OCI-LY1 (cell line): ENCODE measurements at regions not wholly inside any gene's neighbourhood (a gene's known extent, or its start where the extent isn't known, plus 50 kb on each side); places are given as distances from the start of the nearest gene placed in this dataset.

Experiments used
- H2AFZ ChIP-seq: fragments of 200-600 bp; sonication (generic), shearing (Covaris generic); 2 replicates; pipeline ENCODE4 v1.6.0; 2014; ENCODE audit warnings: antibody characterized with exemption, mild to moderate bottlenecking, low read length
- H3F3A ChIP-seq: fragments of 200-600 bp; sonication (generic), shearing (Covaris generic); 2 replicates; pipeline ENCODE4 v1.6.0; 2014; ENCODE audit warnings: mild to moderate bottlenecking, antibody characterized with exemption, low read length, moderate library complexity; ENCODE audit not compliant: insufficient read depth
- H3K27ac ChIP-seq: fragments of 200-600 bp; sonication (generic); 2 replicates; pipeline ENCODE4 v1.5.1; 2014; ENCODE audit warnings: low read length, mixed run types, mild to moderate bottlenecking, low read depth; ENCODE audit not compliant: poor library complexity, severe bottlenecking
- H3K27me3 ChIP-seq: fragments of 200-600 bp; sonication (generic); 2 replicates; pipeline ENCODE4 v1.6.0; 2014; ENCODE audit warnings: antibody characterized with exemption, mild to moderate bottlenecking, low read length, moderate library complexity; ENCODE audit not compliant: insufficient read depth
- H3K36me3 ChIP-seq: fragments of 200-600 bp; sonication (generic); 2 replicates; pipeline ENCODE4 v1.6.1; 2014; ENCODE audit warnings: mild to moderate bottlenecking, antibody characterized with exemption, low read length, moderate library complexity, mixed read lengths; ENCODE audit not compliant: insufficient read depth
- H3K4me1 ChIP-seq: fragments of 200-600 bp; sonication (generic); 2 replicates; pipeline ENCODE4 v1.5.1; 2014; ENCODE audit warnings: mild to moderate bottlenecking, low read length, moderate library complexity; ENCODE audit not compliant: insufficient read depth, severe bottlenecking
- H3K4me2 ChIP-seq: fragments of 200-600 bp; sonication (generic), shearing (Covaris generic); 2 replicates; pipeline ENCODE4 v1.6.1; 2014; ENCODE audit warnings: low read length
- H3K4me3 ChIP-seq: fragments of 200-600 bp; sonication (generic); 2 replicates; pipeline ENCODE4 v1.5.1; 2014; ENCODE audit warnings: low read length, low read depth, mild to moderate bottlenecking, mixed read lengths; ENCODE audit not compliant: poor library complexity, severe bottlenecking
- H3K79me2 ChIP-seq: fragments of 200-600 bp; shearing (Covaris generic); 2 replicates; pipeline ENCODE4 v1.6.1; 2016; ENCODE audit warnings: mixed run types, low read length, mixed read lengths; ENCODE audit not compliant: insufficient read depth
- H3K9ac ChIP-seq: fragments of 200-600 bp; sonication (generic), shearing (Covaris generic); 2 replicates; pipeline ENCODE4 v1.6.1; 2014; ENCODE audit warnings: mild to moderate bottlenecking, low read length, mixed read lengths
- H3K9me2 ChIP-seq: fragments of 200-600 bp; sonication (generic), shearing (Covaris generic); 2 replicates; pipeline ENCODE4 v1.6.1; 2014; ENCODE audit warnings: low read depth, mild to moderate bottlenecking, low read length, mixed read lengths
- H3K9me3 ChIP-seq: fragments of 200-600 bp; shearing (Covaris generic); 2 replicates; pipeline ENCODE4 v1.6.1; 2014; ENCODE audit warnings: low read length, mixed read lengths
- H4K20me1 ChIP-seq: fragments of 200-600 bp; sonication (generic), shearing (Covaris generic); 2 replicates; pipeline ENCODE4 v1.6.0; 2016; ENCODE audit warnings: mild to moderate bottlenecking, low read length; ENCODE audit not compliant: insufficient read depth
- EZH2 ChIP-seq: fragments of 200-600 bp; sonication (generic), shearing (Covaris generic); IDR thresholded peaks from 2 replicates; pipeline ENCODE4 v1.8.0; 2017; ENCODE audit warnings: borderline replicate concordance, mixed run types, mild to moderate bottlenecking, antibody characterized with exemption, low read length, moderate library complexity, mixed read lengths
- TF ChIP-seq, protein P1 (sequence below): fragments of 200-600 bp; sonication (generic), shearing (Covaris generic); IDR thresholded peaks from 2 replicates; pipeline ENCODE4 v1.5.1; 2017; ENCODE audit warnings: mild to moderate bottlenecking, antibody characterized with exemption, low read length, moderate library complexity, mixed read lengths

DNA sequence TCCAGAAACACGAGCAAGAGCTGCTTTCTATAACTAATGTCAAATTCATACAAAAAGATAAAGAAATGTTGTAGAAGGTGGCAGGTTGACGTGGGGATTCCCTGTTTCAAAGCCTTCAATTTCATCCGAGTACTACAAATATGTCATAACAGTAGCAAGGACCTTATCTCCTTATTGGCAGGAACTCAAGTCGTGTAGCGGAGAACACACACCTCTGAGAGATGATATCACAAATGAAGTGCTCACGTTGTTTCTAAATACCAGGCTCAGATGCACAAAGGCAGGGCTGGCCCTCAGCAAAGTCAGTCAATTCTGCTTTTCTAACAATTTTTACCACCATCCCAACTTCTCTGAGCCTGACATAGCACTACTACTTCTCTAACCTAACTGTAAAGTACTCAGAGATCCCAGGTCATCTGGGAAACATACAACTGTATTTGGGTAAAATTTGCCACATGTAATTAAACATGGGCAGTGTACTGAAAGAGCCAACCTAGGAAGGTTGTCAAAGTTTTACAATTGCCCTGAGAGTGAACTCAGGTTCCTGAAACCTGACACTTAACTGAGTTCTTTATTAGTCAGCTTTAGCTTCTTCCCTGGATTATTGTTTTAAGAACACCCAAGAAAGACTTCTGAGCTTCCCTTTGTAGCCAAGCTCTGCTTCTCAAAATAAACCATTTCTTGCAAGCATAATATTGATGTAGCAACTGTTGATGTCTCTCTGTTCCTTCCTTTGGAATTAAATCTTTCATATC lies 813.7 kb upstream of the ACVR2A start:
- no peaks in the 10 kb centered on the region for H3F3A ChIP-seq
- no peak overlapping the region for H3K4me2 ChIP-seq
- no peak overlapping the region for H3K9ac ChIP-seq
- no peak overlapping the region for H2AFZ ChIP-seq
- no peaks in the 10 kb centered on the region for H3K9me3 ChIP-seq
- H3K4me3 ChIP-seq: no peak overlapping the region
- H3K9me2 ChIP-seq: no peaks in the 10 kb centered on the region
- H3K4me1 ChIP-seq: no peaks in the 10 kb centered on the region
- H4K20me1 ChIP-seq: no peaks in the 10 kb centered on the region
- H3K27ac ChIP-seq: no peak overlapping the region
- no peaks in the 10 kb centered on the region for H3K36me3 ChIP-seq
- TF ChIP-seq EZH2: no peak
- TF ChIP-seq, protein P1, sequence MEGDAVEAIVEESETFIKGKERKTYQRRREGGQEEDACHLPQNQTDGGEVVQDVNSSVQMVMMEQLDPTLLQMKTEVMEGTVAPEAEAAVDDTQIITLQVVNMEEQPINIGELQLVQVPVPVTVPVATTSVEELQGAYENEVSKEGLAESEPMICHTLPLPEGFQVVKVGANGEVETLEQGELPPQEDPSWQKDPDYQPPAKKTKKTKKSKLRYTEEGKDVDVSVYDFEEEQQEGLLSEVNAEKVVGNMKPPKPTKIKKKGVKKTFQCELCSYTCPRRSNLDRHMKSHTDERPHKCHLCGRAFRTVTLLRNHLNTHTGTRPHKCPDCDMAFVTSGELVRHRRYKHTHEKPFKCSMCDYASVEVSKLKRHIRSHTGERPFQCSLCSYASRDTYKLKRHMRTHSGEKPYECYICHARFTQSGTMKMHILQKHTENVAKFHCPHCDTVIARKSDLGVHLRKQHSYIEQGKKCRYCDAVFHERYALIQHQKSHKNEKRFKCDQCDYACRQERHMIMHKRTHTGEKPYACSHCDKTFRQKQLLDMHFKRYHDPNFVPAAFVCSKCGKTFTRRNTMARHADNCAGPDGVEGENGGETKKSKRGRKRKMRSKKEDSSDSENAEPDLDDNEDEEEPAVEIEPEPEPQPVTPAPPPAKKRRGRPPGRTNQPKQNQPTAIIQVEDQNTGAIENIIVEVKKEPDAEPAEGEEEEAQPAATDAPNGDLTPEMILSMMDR: no peak
- H3K27me3 ChIP-seq: no peaks in the 10 kb centered on the region
- no peaks in the 10 kb centered on the region for H3K79me2 ChIP-seq

DNA sequence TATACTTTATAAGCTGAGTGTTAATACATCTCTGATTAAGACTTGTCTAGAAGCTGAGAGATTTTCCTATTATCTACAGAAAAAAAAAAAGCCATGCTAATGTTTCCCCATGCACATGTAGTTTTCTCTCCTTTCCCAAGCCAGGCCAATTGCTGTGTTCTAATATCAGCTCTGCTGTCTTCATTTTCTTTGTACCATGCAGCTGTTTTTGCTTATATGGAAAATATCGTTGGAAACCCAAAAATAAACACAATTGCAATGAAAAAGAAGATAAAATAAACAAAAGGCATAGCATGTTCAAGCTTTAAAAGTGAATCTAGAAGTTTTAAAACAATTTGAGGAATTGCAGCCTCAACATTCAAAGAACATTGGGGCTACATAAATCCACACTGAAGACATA lies 817.4 kb upstream of the ACVR2A start:
- Histone ChIP-seq H3K9me3 (no peaks in the 10 kb centered on the region), H3K36me3 (no peaks in the 10 kb centered on the region), H3F3A (no peaks in the 10 kb centered on the region), H3K4me2 (no peak overlapping the region), H2AFZ (no peak overlapping the region), H4K20me1 (no peaks in the 10 kb centered on the region), H3K4me3 (no peak overlapping the region), H3K9me2 (no peaks in the 10 kb centered on the region), H3K9ac (no peak overlapping the region), H3K27me3 (no peaks in the 10 kb centered on the region), H3K27ac (no peak overlapping the region), H3K79me2 (no peaks in the 10 kb centered on the region), H3K4me1 (no peaks in the 10 kb centered on the region)
- TF ChIP-seq EZH2: no peak
- TF ChIP-seq, protein P1: no peak

DNA sequence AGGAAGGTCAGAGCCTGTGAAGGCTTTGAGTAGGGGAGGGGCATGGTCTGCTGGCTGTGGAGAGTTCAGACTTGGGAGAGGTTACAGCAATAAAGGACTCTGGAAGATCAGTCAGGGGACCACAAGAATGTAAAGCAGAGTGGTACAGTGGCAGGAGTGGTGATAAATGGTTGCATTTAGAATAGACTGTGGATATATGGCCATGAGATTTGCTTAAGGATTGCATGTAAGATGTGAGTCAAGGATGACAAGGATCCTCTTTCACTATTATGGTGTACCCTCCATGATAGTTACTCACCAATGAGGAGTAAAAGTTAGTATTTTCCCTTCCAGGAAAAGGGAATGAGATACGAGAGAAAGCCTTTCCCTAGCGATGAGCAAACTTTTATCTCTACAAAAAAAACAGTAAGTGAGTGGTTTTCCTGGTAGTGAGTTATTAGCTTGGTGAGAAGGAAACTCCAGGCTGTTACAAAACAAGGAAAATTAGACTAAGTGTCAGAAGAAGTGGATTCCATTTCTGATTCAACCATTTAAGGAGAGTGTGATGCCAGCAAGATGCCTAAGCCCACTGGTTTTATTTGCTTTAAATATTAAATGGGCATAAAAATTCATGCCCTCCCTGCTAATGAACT lies 818.0 kb upstream of the ACVR2A start:
- Histone ChIP-seq H3K9ac (no peak overlapping the region), H3K4me1 (no peaks in the 10 kb centered on the region), H3K4me3 (no peak overlapping the region), H3K27ac (no peak overlapping the region), H3K9me3 (no peaks in the 10 kb centered on the region), H2AFZ (no peak overlapping the region), H3K4me2 (no peak overlapping the region), H3F3A (no peaks in the 10 kb centered on the region), H3K9me2 (no peaks in the 10 kb centered on the region), H4K20me1 (no peaks in the 10 kb centered on the region), H3K36me3 (no peaks in the 10 kb centered on the region), H3K27me3 (no peaks in the 10 kb centered on the region), H3K79me2 (no peaks in the 10 kb centered on the region)
- TF ChIP-seq, protein P1: no peak
- TF ChIP-seq EZH2: no peak
